IPS DF 4.7 (cell line): ENCODE measurements at regions not wholly inside any gene's neighbourhood (a gene's known extent, or its start where the extent isn't known, plus 50 kb on each side); places are given as distances from the start of the nearest gene placed in this dataset.

ENCODE experiments used
- DNase-seq: peaks from one replicate; pipeline ENCODE4 v3.0.0-alpha.2; 2013; ENCODE audit warnings: low spot score; ENCODE audit errors: extremely low read depth

- no peak for DNase-seq
Measured at GRCh38 chr11:107221748-107222285, 203.5 kb upstream of the GUCY1A2 start.

- no peak for DNase-seq
Measured at GRCh38 chr11:107218123-107219013, 200.1 kb upstream of the GUCY1A2 start.

GRCh38 chr11:107217444-107217843 lies 199.2 kb upstream of the GUCY1A2 start:
- DNase-seq: no peak

GRCh38 chr11:107215010-107215409 lies 196.7 kb upstream of the GUCY1A2 start:
- DNase-seq: no peak

- DNase-seq: no peak
Measured at GRCh38 chr11:107203656-107204055, 185.4 kb upstream of the GUCY1A2 start.

- DNase-seq: no peak
Measured at GRCh38 chr11:107202241-107202640, 184.0 kb upstream of the GUCY1A2 start.

- no peak for DNase-seq
Measured at GRCh38 chr11:107198490-107199007, 180.3 kb upstream of the GUCY1A2 start.

- DNase-seq: no peak
Measured at GRCh38 chr11:107197932-107198331, 179.7 kb upstream of the GUCY1A2 start.

- DNase-seq: no peak
Measured at GRCh38 chr11:107196732-107197131, 178.5 kb upstream of the GUCY1A2 start.

- no peak for DNase-seq
Measured at GRCh38 chr11:107184986-107185385, 166.7 kb upstream of the GUCY1A2 start.

GRCh38 chr11:107183953-107184352 lies 165.7 kb upstream of the GUCY1A2 start:
- no peak for DNase-seq

- no peak for DNase-seq
Measured at GRCh38 chr11:107182978-107183377, 164.7 kb upstream of the GUCY1A2 start.

GRCh38 chr11:107180236-107180635 lies 162.0 kb upstream of the GUCY1A2 start:
- DNase-seq: no peak

GRCh38 chr11:107179829-107180228 lies 161.6 kb upstream of the GUCY1A2 start:
- DNase-seq: no peak

- DNase-seq: no peak
Measured at GRCh38 chr11:107177106-107177477, 158.8 kb upstream of the GUCY1A2 start.

- no peak for DNase-seq
Measured at GRCh38 chr11:107176148-107177105, 158.2 kb upstream of the GUCY1A2 start.

GRCh38 chr11:107174856-107175255 lies 156.6 kb upstream of the GUCY1A2 start:
- no peak for DNase-seq

- no peak for DNase-seq
Measured at GRCh38 chr11:107172996-107173395, 154.7 kb upstream of the GUCY1A2 start.

- DNase-seq: no peak
Measured at GRCh38 chr11:107157809-107158187, 139.5 kb upstream of the GUCY1A2 start.

GRCh38 chr11:107157146-107157808 lies 139.0 kb upstream of the GUCY1A2 start:
- peak; percentile 25 for DNase-seq

GRCh38 chr11:107151579-107151978 lies 133.3 kb upstream of the GUCY1A2 start:
- no peak for DNase-seq
